Mesothelial cell of epicardium (in vitro differentiated cells): ENCODE measurements at regions not wholly inside any gene's neighbourhood (a gene's known extent, or its start where the extent isn't known, plus 50 kb on each side); places are given as distances from the start of the nearest gene placed in this dataset.

Experiments used
- DNase-seq, 2 experiments: peaks; one replicate each; pipeline ENCODE4 v3.0.0; 2021; ENCODE audit warnings: low spot score in 2 of 2; ENCODE audit not compliant: unreplicated experiment in 2 of 2
- H3K27ac Mint-ChIP-seq: 2 replicates; pipeline ENCODE4 v1.8.0; 2021; ENCODE audit warnings: mixed read lengths
- H3K27me3 Mint-ChIP-seq: 2 replicates; pipeline ENCODE4 v1.8.0; 2021; ENCODE audit warnings: low read depth, mixed read lengths
- H3K36me3 Mint-ChIP-seq: 2 replicates; pipeline ENCODE4 v1.8.0; 2021; ENCODE audit warnings: mixed read lengths
- H3K4me1 Mint-ChIP-seq: 2 replicates; pipeline ENCODE4 v1.8.0; 2021; ENCODE audit warnings: mixed read lengths
- H3K4me3 Mint-ChIP-seq: 2 replicates; pipeline ENCODE4 v1.8.0; 2021; ENCODE audit warnings: mild to moderate bottlenecking, moderate library complexity, mixed read lengths
- H3K9me3 Mint-ChIP-seq: 2 replicates; pipeline ENCODE4 v1.8.0; 2021; ENCODE audit warnings: mixed read lengths
- TF ChIP-seq, protein P1 (sequence below): fragments of 200-600 bp; sonication (generic); IDR thresholded peaks from one replicate; pipeline ENCODE4 v1.5.0; 2021; ENCODE audit warnings: antibody characterized with exemption; ENCODE audit not compliant: unreplicated experiment

DNA sequence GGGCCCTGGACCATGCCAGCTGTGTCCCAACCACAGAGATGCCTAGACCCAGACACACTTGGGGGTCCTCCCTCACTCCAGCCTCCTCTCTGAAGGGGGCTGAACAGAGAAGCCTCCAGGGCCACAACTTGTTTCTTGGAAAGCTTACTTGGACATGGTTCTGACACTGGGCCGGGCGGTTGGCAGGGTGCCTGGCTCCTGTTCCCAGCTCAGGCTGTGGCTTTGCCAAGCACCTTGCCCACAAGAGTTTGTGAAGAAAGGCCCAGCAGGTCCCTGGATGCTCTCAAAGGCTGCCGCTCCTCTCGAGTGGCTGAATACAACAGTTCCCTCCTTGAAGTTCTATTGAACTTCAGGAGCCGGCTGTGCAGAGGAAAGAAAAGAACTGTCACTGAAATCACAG, 181.6 kb downstream of the PTPN20 start:
- H3K36me3 Mint-ChIP-seq = no peaks in the 10 kb centered on the region
- TF ChIP-seq, protein P1, sequence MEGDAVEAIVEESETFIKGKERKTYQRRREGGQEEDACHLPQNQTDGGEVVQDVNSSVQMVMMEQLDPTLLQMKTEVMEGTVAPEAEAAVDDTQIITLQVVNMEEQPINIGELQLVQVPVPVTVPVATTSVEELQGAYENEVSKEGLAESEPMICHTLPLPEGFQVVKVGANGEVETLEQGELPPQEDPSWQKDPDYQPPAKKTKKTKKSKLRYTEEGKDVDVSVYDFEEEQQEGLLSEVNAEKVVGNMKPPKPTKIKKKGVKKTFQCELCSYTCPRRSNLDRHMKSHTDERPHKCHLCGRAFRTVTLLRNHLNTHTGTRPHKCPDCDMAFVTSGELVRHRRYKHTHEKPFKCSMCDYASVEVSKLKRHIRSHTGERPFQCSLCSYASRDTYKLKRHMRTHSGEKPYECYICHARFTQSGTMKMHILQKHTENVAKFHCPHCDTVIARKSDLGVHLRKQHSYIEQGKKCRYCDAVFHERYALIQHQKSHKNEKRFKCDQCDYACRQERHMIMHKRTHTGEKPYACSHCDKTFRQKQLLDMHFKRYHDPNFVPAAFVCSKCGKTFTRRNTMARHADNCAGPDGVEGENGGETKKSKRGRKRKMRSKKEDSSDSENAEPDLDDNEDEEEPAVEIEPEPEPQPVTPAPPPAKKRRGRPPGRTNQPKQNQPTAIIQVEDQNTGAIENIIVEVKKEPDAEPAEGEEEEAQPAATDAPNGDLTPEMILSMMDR = no peak
- no peak for DNase-seq
- no peak overlapping the region for H3K4me3 Mint-ChIP-seq
- no peaks in the 10 kb centered on the region for H3K4me1 Mint-ChIP-seq
- peaks cover 9% of the 10 kb centered on the region for H3K27me3 Mint-ChIP-seq
- H3K27ac Mint-ChIP-seq = no peak overlapping the region
- peaks cover 5% of the 10 kb centered on the region for H3K9me3 Mint-ChIP-seq

DNA sequence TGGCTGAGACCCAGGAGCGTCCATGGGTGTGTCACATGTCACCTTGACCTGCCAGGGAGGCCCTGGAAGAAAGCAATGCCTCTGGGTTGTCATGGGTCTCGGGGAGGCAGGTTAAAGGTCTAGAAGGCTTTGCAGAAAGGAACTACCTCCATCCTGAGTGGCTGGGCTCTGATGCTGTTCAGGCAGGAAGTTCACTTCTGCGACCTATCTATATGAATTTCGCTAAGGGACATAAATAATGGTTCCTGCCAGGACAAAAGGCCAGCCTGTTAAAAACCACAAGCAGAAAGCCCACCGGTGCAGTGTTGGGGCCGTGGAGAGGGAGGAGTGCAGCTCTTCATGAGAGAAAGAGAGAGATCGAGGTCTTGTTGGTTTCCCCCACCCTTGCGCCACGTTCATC, 182.9 kb downstream of the PTPN20 start:
- Mint-ChIP-seq H3K4me1 (no peaks in the 10 kb centered on the region), H3K27ac (no peak overlapping the region), H3K9me3 (peaks cover 5% of the 10 kb centered on the region), H3K36me3 (no peaks in the 10 kb centered on the region), H3K4me3 (no peak overlapping the region), H3K27me3 (peaks cover 19% of the 10 kb centered on the region)
- no peak for DNase-seq
- TF ChIP-seq, protein P1 = no peak

DNA sequence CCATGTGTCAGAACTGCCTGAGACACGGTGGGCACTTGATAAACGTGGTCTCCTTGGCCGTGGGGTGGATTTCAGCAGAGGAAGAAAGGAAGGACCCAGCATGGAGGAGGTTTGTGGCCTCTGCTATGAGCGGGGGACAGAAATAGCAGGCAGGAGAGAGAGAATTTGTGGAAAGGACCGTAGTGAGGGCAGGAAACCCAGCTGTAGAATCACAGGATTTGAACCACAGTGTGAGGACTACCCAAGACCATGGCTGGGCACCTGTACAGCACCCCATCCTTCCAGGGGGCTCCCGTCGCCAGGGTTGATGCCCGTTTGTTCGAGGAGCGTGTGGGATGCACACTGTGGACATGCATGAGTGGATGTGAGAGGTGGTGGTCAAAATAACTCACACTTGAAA, 183.4 kb downstream of the PTPN20 start:
- no peaks in the 10 kb centered on the region for H3K36me3 Mint-ChIP-seq
- no peak overlapping the region for H3K4me3 Mint-ChIP-seq
- peaks cover 20% of the 10 kb centered on the region for H3K27me3 Mint-ChIP-seq
- DNase-seq = no peak
- H3K9me3 Mint-ChIP-seq = peaks cover 5% of the 10 kb centered on the region
- H3K4me1 Mint-ChIP-seq = no peaks in the 10 kb centered on the region
- TF ChIP-seq, protein P1 = no peak
- no peak overlapping the region for H3K27ac Mint-ChIP-seq

DNA sequence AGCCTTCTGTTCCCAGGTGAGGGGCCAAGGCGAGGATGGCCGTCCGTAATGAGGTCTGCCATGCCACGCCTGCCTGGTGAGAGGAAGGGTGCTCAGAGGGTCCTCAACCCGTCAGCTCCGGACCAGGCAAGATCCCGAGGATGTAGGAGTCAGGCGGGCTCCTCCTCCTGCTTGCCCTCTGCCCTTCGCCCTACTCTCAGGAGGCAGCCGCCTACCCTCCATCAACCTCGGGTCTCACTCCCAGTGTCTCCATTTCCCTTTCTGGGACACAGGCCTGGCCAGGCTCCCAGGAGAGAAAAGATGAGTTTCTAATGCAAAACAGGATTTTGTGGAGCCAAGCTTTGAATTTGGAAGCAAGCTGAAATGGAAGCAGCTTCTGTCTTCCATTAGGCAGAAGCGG, 184.0 kb downstream of the PTPN20 start:
- peaks cover 22% of the 10 kb centered on the region for H3K27me3 Mint-ChIP-seq
- H3K4me1 Mint-ChIP-seq = no peaks in the 10 kb centered on the region
- peaks cover 5% of the 10 kb centered on the region for H3K9me3 Mint-ChIP-seq
- no peak for DNase-seq
- no peak overlapping the region for H3K27ac Mint-ChIP-seq
- TF ChIP-seq, protein P1 = no peak
- H3K36me3 Mint-ChIP-seq = no peaks in the 10 kb centered on the region
- no peak overlapping the region for H3K4me3 Mint-ChIP-seq

DNA sequence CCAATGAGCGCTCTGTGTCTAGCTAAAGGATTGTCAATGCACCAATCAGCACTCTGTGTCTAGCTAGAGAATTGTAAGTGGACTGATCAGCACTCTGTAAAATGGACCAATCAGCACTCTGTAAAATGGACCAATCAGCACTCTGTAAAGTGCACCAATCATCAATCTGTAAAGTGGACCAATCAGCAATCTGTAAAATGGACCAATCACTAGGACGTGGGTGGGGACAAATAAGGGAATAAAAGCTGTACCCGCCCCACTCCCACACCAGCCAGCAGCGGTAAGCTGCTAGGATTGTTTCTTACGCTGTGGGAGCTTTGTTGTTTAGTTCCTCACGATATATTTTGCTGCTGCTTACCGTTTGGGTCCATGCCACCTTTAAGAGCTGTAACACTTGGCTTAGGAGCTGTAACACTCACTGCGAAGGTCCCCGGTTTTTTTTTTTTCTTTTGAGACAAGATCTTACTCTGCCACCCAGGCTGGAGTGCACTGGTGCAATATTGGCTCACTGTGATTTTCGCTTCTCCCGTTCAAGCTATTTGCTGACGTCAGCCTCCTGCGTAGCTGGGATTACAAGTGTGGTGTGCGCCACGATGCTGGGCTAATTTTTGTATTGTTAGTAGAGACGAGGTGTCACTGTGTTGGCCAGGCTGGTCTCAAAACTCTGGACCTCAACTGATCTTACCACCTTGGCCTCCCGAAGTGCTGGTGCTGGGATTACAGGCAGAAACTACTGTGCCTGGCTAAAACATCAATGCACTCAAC, 184.8 kb downstream of the PTPN20 start:
- peaks cover 5% of the 10 kb centered on the region for H3K9me3 Mint-ChIP-seq
- no peak overlapping the region for H3K27ac Mint-ChIP-seq
- DNase-seq = no peak
- no peaks in the 10 kb centered on the region for H3K4me1 Mint-ChIP-seq
- TF ChIP-seq, protein P1 = no peak
- peaks cover 25% of the 10 kb centered on the region for H3K27me3 Mint-ChIP-seq
- no peaks in the 10 kb centered on the region for H3K36me3 Mint-ChIP-seq
- H3K4me3 Mint-ChIP-seq = no peak overlapping the region
